HG03432 (cell line): ENCODE measurements at regions not wholly inside any gene's neighbourhood (a gene's known extent, or its start where the extent isn't known, plus 50 kb on each side); places are given as distances from the start of the nearest gene placed in this dataset.
A peak's percentile ranks its signal among the peaks of the same experiment; 100 is the strongest.

Experiments
- ATAC-seq: cut with Tn5 transposase; IDR thresholded peaks from one replicate; pipeline ENCODE4 v1.9.1; 2021; ENCODE audit warnings: mild to moderate bottlenecking, moderate library complexity; ENCODE audit not compliant: unreplicated experiment

- ATAC-seq: no peak
These were observed 252.3 kb upstream of the KLF14 start for GRCh38 chr7:130986261-130986690.

GRCh38 chr7:130987092-130987491, 253.1 kb upstream of the KLF14 start:
- ATAC-seq: no peak

- no peak for ATAC-seq
These were observed 254.4 kb upstream of the KLF14 start for GRCh38 chr7:130988443-130988842.

GRCh38 chr7:130989101-130989795, 255.2 kb upstream of the KLF14 start:
- no peak for ATAC-seq

GRCh38 chr7:130990178-130990832, 256.3 kb upstream of the KLF14 start:
- ATAC-seq: no peak

GRCh38 chr7:130993671-130994365, 259.8 kb upstream of the KLF14 start:
- no peak for ATAC-seq

- no peak for ATAC-seq
These were observed 260.5 kb upstream of the KLF14 start for GRCh38 chr7:130994378-130995115.

GRCh38 chr7:130995252-130996081, 261.5 kb upstream of the KLF14 start:
- ATAC-seq: no peak

GRCh38 chr7:130996205-130996832, 262.3 kb upstream of the KLF14 start:
- no peak for ATAC-seq

GRCh38 chr7:130996833-130997231, 262.8 kb upstream of the KLF14 start:
- no peak for ATAC-seq

- no peak for ATAC-seq
These were observed 265.1 kb upstream of the KLF14 start for GRCh38 chr7:130998993-130999602.

- no peak for ATAC-seq
These were observed 265.9 kb upstream of the KLF14 start for GRCh38 chr7:130999926-131000325.

GRCh38 chr7:131000389-131000788, 266.4 kb upstream of the KLF14 start:
- ATAC-seq: no peak

- ATAC-seq: no peak
These were observed 266.9 kb upstream of the KLF14 start for GRCh38 chr7:131000873-131001272.

- ATAC-seq: no peak
These were observed 268.6 kb upstream of the KLF14 start for GRCh38 chr7:131002600-131002999.

GRCh38 chr7:131003634-131004033, 269.6 kb upstream of the KLF14 start:
- ATAC-seq: no peak

GRCh38 chr7:131004371-131004770, 270.4 kb upstream of the KLF14 start:
- ATAC-seq: no peak

GRCh38 chr7:131007439-131008330, 273.7 kb upstream of the KLF14 start:
- peak; percentile 55 for ATAC-seq
